ENCODE measurements at regions not wholly inside any gene's neighbourhood (a gene's known extent, or its start where the extent isn't known, plus 50 kb on each side); places are given as distances from the start of the nearest gene placed in this dataset.

GRCh38 chr15:95096651-95097050 lies 865.3 kb downstream of the MCTP2 start:
- Histone ChIP-seq H3F3A (ENCODE audit: insufficient read depth, low read length) (no peaks in the 10 kb centered on the region), H3K79me2 (ENCODE audit: insufficient read depth, low read length) (no peaks in the 10 kb centered on the region), H3K4me3 (ENCODE audit: low read depth, low read length, poor library complexity, severe bottlenecking) (no peak overlapping the region), H4K20me1 (ENCODE audit: insufficient read depth, low read length) (no peaks in the 10 kb centered on the region), H3K36me3 (ENCODE audit: insufficient read depth, low read length) (no peaks in the 10 kb centered on the region), H3K27ac (ENCODE audit: low read depth, low read length, poor library complexity, severe bottlenecking) (no peak overlapping the region), H3K9ac (ENCODE audit: low read length) (no peak overlapping the region), H3K4me2 (ENCODE audit: low read length) (no peak overlapping the region), H3K4me1 (ENCODE audit: insufficient read depth, low read length, severe bottlenecking) (no peaks in the 10 kb centered on the region), H3K27me3 (ENCODE audit: insufficient read depth, low read length) (no peaks in the 10 kb centered on the region), H3K9me2 (ENCODE audit: low read depth, low read length) (no peaks in the 10 kb centered on the region), H2AFZ (ENCODE audit: low read length) (no peak overlapping the region), H3K9me3 (ENCODE audit: low read length) (no peaks in the 10 kb centered on the region)
- TF ChIP-seq EZH2 (IDR thresholded peaks at IDR 0.05; ENCODE audit: borderline replicate concordance, low read length) (no peak), CTCF (IDR thresholded peaks at IDR 0.05; ENCODE audit: low read length) (no peak)

DNA sequence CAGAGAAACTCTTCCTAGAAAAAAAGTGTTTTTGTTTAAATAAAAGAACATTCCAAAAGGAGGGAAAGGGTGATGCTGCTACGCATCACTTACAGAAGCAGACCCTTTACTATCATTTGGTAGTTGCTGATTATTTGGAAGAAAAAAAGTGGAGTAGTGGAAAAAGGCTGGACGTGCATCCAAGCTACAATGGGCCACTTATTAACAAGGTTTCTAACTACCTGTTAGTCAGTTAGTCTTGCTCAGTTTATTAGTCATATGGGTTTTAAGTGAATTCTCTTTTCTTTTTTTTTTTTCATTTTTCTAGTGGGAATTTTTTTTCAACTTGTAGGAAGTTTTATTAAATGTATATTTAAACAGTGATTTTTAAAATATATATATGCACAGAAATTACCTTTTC lies 866.0 kb downstream of the MCTP2 start:
- H3K4me1 ChIP-seq (ENCODE audit: insufficient read depth, low read length, severe bottlenecking), result no peaks in the 10 kb centered on the region
- no peak overlapping the region for H3K9ac ChIP-seq (ENCODE audit: low read length)
- H3K4me2 ChIP-seq (ENCODE audit: low read length), result no peak overlapping the region
- no peaks in the 10 kb centered on the region for H4K20me1 ChIP-seq (ENCODE audit: insufficient read depth, low read length)
- no peaks in the 10 kb centered on the region for H3K9me2 ChIP-seq (ENCODE audit: low read depth, low read length)
- H3F3A ChIP-seq (ENCODE audit: insufficient read depth, low read length), result no peaks in the 10 kb centered on the region
- no peak overlapping the region for H3K27ac ChIP-seq (ENCODE audit: low read depth, low read length, poor library complexity, severe bottlenecking)
- H3K4me3 ChIP-seq (ENCODE audit: low read depth, low read length, poor library complexity, severe bottlenecking), result no peak overlapping the region
- H3K36me3 ChIP-seq (ENCODE audit: insufficient read depth, low read length), result no peaks in the 10 kb centered on the region
- H3K9me3 ChIP-seq (ENCODE audit: low read length), result no peaks in the 10 kb centered on the region
- TF ChIP-seq EZH2 (IDR thresholded peaks at IDR 0.05; ENCODE audit: borderline replicate concordance, low read length) (no peak), CTCF (IDR thresholded peaks at IDR 0.05; ENCODE audit: low read length) (no peak)
- no peaks in the 10 kb centered on the region for H3K79me2 ChIP-seq (ENCODE audit: insufficient read depth, low read length)
- no peaks in the 10 kb centered on the region for H3K27me3 ChIP-seq (ENCODE audit: insufficient read depth, low read length)
- H2AFZ ChIP-seq (ENCODE audit: low read length), result no peak overlapping the region

GRCh38 chr15:95105229-95105628 lies 873.9 kb downstream of the MCTP2 start:
- H3K4me1 ChIP-seq (ENCODE audit: insufficient read depth, low read length, severe bottlenecking), result no peaks in the 10 kb centered on the region
- no peak overlapping the region for H3K27ac ChIP-seq (ENCODE audit: low read depth, low read length, poor library complexity, severe bottlenecking)
- no peaks in the 10 kb centered on the region for H3K79me2 ChIP-seq (ENCODE audit: insufficient read depth, low read length)
- TF ChIP-seq EZH2 (IDR thresholded peaks at IDR 0.05; ENCODE audit: borderline replicate concordance, low read length) (no peak), CTCF (IDR thresholded peaks at IDR 0.05; ENCODE audit: low read length) (no peak)
- no peak overlapping the region for H3K4me2 ChIP-seq (ENCODE audit: low read length)
- H3K9me3 ChIP-seq (ENCODE audit: low read length), result no peaks in the 10 kb centered on the region
- no peak overlapping the region for H3K4me3 ChIP-seq (ENCODE audit: low read depth, low read length, poor library complexity, severe bottlenecking)
- no peaks in the 10 kb centered on the region for H3K36me3 ChIP-seq (ENCODE audit: insufficient read depth, low read length)
- H3K27me3 ChIP-seq (ENCODE audit: insufficient read depth, low read length), result no peaks in the 10 kb centered on the region
- H3F3A ChIP-seq (ENCODE audit: insufficient read depth, low read length), result no peaks in the 10 kb centered on the region
- H4K20me1 ChIP-seq (ENCODE audit: insufficient read depth, low read length), result no peaks in the 10 kb centered on the region
- no peak overlapping the region for H2AFZ ChIP-seq (ENCODE audit: low read length)
- no peaks in the 10 kb centered on the region for H3K9me2 ChIP-seq (ENCODE audit: low read depth, low read length)
- H3K9ac ChIP-seq (ENCODE audit: low read length), result no peak overlapping the region
